GM21576 (cell line): ENCODE measurements at regions not wholly inside any gene's neighbourhood (a gene's known extent, or its start where the extent isn't known, plus 50 kb on each side); places are given as distances from the start of the nearest gene placed in this dataset.
"Not testable (repeated sequence)": the region's sequence is repeated elsewhere in the genome, so short reads cannot be mapped to it uniquely, and the experiment has no call there.

Experiments
- ATAC-seq: cut with Tn5 transposase; IDR thresholded peaks from one replicate; pipeline ENCODE4 v1.9.1; 2021; ENCODE audit warnings: mild to moderate bottlenecking, moderate library complexity; ENCODE audit not compliant: unreplicated experiment

DNA sequence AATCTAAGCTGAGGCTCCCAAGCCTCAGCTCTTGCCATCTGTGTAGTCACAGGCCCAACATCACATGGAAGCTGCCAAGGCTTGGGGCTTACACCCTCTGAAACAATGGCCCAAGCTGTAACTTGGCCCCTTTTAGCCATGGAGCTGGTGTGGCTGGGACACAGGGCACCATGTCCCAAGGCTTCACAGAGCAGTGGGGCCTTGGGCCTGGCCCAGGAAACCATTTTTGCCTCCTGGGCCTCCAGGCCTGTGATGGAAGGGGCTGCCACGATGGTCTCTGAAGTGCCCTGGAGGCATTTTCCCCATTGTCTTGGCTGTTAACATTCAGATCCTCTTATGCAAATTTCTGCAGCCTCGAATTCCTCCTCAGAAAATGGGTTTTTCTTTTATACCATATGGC lies 952.3 kb upstream of the GOT2 start:
- ATAC-seq, result no peak

DNA sequence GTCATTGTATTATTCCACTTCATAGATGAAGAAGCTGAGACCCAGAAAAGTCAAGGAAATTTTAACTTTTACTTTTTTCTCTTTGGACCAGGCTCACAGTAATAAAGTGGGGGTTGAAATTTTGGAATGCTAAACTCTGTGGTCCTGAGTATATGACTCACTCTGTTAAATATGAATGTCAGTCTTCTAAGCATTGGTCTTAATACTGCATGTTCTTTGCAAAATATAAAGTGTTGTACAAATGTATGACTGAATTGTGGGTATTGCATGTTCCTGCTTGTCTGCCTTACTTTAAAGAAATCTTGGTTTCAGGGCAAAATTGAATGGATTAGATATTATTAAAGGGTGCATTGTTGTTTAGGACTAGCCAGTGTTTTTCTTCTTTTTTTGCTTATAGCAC lies 950.8 kb upstream of the GOT2 start:
- no peak for ATAC-seq

GRCh38 chr16:59683709-59684108 lies 949.6 kb upstream of the GOT2 start:
- no peak for ATAC-seq

DNA sequence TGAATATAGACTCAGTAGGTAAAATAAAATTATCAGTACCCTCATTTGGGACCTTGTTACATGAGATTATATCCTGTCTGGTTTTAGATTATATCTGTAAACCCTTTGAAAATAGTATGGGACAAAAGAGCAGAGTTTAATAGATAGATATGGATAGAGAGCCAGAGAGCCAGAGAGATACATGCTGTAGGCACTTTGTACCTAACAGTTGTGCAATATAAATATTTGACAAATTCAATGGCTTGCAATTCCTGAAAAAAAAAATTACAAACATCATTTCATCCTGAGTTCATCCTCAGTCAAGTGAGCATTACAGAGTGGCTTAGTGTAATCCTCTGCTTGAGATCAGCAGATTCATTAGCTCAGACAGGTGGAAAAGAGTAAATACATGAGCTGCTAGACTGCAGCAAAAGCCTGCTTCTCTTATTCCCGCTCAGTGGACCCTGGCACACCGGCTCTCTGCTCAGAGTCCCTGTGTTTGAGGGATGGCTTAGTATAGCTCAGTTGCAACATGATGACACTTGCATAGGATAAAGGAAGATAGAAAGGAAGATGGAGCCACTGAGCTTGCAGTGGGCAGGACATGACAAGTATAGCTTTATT lies 931.6 kb upstream of the GOT2 start:
- ATAC-seq, result no peak

GRCh38 chr16:59658572-59658971 lies 924.5 kb upstream of the GOT2 start:
- ATAC-seq, result no peak

- no peak for ATAC-seq
Measured at GRCh38 chr16:59655031-59655430, 920.9 kb upstream of the GOT2 start.

- ATAC-seq, result no peak
Measured at GRCh38 chr16:59654455-59654854, 920.3 kb upstream of the GOT2 start.

DNA sequence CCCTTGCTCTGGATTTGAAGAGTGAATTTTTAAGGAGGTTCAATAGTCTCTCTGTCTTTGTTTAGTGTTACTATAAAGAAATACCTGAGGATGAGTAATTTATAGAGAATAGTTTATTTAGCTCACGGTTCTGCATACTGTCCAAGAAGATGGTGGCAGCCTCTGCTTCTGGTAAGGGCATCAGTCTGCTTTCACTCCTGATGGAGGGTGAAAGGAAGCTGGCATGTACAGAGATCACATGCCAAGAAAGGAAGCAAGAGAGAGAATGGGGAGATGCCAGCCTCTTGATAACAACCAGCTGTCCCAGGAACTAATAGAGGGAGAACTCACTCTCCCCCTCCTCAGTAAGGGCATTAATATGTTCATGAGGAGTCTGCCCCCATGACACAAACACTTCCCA lies 917.5 kb upstream of the GOT2 start:
- ATAC-seq, result no peak

DNA sequence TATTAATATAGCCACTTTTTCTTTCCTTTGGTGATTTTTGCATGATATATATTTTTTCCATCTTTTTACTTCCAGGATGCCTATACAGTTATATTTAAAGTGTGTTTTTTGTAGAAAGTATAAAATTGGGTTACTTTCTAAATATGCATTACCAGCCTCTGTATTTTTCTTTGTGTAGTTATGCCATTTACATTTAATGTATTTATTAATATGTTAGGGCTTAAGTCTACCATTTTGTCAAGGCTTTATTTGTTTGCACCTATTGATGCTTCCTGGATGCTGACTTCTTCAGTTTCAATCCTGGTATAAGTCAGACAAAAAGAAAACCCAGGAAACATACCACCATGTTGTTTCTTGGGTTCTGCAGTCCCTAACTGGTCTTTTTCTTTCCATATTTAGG lies 911.1 kb upstream of the GOT2 start:
- no peak for ATAC-seq

- ATAC-seq, result no peak
Measured at GRCh38 chr16:59635674-59636073, 901.6 kb upstream of the GOT2 start.

DNA sequence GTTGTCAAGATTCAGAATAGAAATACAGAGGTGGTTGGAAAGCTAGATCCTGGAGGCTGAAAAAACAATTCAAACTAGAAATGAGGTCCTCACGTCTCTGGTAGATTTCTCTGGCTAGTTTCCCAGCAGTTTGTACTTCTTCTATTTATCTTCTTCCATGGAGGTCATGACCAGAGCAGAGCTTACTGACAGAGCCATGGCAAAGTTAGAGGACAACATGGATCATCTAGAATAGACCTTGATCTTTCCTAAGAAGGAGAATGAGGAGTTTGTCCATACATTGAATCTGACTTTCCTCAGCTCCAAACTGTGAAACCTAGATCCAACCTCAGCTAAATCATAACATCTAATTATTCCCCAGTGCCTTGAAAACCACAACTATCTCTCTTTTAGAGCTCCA lies 900.8 kb upstream of the GOT2 start:
- no peak for ATAC-seq

DNA sequence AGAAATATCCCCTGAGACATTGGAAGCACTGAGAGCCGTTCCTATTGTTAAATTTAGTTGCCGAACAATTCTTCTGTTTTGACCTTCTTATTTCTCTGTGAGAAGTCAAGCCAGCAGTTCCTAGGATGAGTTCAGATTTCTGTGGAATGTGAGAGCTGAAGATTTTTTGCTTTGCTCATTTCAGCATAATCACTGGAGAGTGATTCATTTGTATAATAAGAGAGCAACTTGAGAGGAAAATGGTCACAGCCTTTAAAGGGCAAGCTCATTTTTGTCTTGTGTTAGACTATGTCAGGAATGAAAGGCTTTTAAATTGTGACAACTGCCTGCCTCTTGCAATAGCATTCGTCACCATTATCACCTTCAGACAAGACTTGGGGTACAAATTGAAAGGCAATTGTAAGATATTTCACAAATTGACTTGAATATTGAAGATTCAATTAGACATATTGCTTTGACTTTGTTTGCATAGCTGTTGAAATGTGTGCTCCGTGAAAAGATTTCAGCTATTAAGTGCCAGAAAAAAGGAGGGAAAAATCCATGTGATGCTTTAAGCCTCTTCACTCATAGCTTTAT lies 900.0 kb upstream of the GOT2 start:
- no peak for ATAC-seq

DNA sequence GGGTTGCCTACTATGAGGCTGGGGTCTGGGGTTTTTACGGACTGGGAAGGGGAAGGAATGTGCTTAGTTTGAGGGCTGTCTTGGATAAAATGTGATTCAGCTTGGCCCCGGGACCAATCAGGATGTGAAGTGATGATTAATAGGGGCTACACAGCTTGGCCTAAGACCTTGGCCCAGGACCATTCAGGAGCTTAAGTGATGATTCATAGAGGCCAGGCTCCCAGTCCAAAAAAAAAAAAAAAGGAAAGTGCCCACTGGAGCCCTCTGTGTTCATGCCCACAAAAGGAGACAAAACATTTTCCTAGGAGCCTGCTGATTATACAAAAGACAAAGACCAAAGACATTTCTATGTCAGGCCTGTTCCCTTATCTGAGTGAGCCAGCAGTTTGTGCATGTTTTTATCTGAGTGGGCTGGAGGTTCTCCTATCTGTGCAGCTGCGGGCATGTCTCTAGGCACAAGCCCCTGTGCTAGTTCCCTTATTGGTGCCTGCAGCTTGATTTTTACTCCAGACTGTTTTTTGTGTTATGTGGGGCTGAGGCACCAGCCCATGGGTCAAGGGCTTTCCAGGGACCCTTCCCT lies 898.2 kb upstream of the GOT2 start:
- no peak for ATAC-seq

- not testable (repeated sequence) for ATAC-seq
Measured at GRCh38 chr16:59624381-59624780, 890.3 kb upstream of the GOT2 start.

DNA sequence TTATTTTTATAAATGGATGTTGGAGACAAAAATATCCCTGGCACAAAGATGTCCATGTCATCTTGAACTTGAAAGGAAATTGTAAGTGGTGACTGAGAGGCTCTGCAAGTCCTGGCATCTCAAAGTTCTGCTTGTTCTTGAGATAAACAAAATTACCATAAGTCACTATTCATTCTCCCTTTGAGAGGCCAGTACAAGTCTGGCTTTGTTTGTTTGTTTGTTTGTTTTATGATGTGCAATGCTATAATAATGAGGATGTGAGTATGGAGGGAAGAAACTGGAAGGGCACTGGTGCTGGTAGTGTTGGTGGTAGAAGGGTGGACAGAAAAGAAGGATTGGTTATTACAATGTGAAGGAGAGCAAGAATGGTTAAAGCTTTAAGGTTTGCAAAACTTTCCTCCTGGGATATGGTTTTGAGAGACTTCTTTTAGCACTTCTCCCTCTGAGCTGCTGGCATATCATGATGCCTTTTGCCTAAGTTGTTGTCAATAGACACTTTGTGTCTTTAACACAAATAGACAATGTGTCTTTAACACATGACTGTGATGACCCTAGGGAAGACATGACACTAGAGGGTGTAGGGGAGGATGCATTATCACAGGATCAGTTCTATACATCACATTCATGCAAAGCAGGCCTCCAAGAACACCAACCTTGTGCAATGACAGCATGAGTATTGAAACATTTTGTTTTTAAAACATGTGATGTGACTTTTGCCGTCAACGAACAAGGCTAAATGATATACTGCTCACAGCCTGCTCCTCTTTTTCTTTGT lies 880.5 kb upstream of the GOT2 start:
- no peak for ATAC-seq

DNA sequence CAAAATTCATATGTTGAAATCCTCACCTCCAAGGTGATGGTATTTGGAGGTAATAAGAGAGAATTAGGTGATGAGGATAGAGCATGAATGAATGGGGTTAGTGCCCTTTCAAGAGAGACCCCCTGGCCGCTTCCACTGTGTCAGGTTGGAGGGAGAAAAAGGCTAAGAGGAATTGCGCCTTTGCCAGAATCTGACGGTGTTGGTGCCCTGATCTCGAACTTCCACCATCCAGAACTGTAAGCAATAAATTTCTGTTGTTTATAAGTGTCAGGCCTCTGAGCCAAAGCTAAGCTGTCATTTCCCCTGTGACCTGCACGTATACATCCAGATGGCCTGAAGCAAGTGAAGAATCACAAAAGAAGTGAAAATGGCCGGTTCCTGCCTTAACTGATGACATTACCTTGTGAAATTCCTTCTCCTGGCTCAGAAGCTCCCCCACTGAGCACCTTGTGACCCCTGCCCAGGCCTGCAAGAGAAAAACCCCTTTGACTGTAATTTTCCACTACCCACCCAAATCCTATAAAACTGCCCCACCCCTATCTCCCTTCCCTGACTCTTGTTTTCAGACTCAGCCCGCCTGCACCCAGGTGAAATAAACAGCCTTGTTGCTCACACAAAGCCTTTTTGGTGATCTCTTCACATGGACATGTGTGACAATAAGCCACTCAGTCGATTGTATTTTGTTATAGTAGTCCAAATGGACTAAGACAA lies 878.9 kb upstream of the GOT2 start:
- not testable (repeated sequence) for ATAC-seq

GRCh38 chr16:59612094-59612493 lies 878.0 kb upstream of the GOT2 start:
- ATAC-seq, result no peak

DNA sequence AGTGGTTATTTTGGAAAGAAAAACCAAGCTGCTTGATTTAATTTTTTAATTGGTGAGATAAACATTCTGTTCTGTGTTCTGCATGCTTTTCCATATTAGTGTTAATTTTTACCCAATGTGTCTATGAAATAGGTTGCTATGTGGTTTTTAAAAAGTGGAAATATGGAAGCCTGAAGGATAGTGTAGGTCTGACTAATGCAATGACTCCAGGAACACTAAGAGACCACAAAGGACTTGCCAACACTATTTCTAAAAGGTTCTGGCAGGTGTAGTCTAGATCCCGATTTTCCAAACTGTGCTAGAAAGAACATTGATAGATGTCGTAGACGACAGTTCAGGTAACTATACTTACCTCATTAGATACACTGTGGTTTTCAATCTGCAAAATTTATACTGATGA lies 877.4 kb upstream of the GOT2 start:
- ATAC-seq, result no peak

- no peak for ATAC-seq
Measured at GRCh38 chr16:59605706-59606105, 871.6 kb upstream of the GOT2 start.

- no peak for ATAC-seq
Measured at GRCh38 chr16:59604354-59604753, 870.2 kb upstream of the GOT2 start.

DNA sequence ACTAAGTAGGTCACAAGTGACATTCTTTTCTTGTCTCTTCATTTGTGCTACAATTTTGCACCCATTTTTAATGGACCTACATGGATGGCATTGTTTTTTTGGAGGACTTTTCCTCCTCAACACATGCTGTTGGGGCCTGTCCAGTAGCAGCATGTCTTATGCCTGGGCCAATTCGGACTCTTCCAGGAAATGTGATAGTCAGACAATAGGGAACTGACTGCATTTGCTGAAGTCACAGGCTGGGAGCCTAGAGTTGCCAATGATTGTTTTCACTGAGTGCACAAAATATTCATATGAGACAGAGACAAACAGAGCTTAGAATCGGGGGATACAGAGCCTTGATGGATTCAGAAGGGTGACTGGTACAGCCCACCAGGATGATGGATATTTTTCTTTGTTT lies 867.3 kb upstream of the GOT2 start:
- ATAC-seq, result no peak
